ENCODE measurements at regions not wholly inside any gene's neighbourhood (a gene's known extent, or its start where the extent isn't known, plus 50 kb on each side); places are given as distances from the start of the nearest gene placed in this dataset.
"Not testable (repeated sequence)": the region's sequence is repeated elsewhere in the genome, so short reads cannot be mapped to it uniquely, and the experiment has no call there.

- H3K27ac Mint-ChIP-seq: no peak overlapping the region
- peaks cover 6% of the 10 kb centered on the region for H3K9me3 Mint-ChIP-seq
- no peak for DNase-seq
- H3K27me3 Mint-ChIP-seq: no peaks in the 10 kb centered on the region
- CTCF ChIA-PET: no interaction called here
- no peak overlapping the region for H3K4me3 Mint-ChIP-seq
- no peaks in the 10 kb centered on the region for H3K36me3 Mint-ChIP-seq (ENCODE audit: low read depth)
- H3K4me1 Mint-ChIP-seq: peaks cover 36% of the 10 kb centered on the region
- POLR2A ChIA-PET: no interaction called here
These were observed 76.0 kb upstream of the TMC1 start for GRCh38 chr9:72445306-72445995.

GRCh38 chr9:72444435-72444834 lies 77.0 kb upstream of the TMC1 start:
- no peaks in the 10 kb centered on the region for H3K36me3 Mint-ChIP-seq (ENCODE audit: low read depth)
- H3K9me3 Mint-ChIP-seq: peaks cover 6% of the 10 kb centered on the region
- no peak overlapping the region for H3K4me3 Mint-ChIP-seq
- ChIA-PET CTCF (interaction anchor here (1.3 to 1.5 kb wide), 2 partner anchors 10 to 73 kb away, joined by 3 read pairs; no protein-coding TSS in a partner anchor), POLR2A (no interaction called here)
- no peak for DNase-seq
- H3K4me1 Mint-ChIP-seq: peaks cover 39% of the 10 kb centered on the region
- peak overlapping the region; percentile 81 for H3K27ac Mint-ChIP-seq
- H3K27me3 Mint-ChIP-seq: no peaks in the 10 kb centered on the region

GRCh38 chr9:72443855-72444254 lies 77.6 kb upstream of the TMC1 start:
- Mint-ChIP-seq H3K27ac (peak overlapping the region; percentile 81), H3K36me3 (ENCODE audit: low read depth) (no peaks in the 10 kb centered on the region), H3K4me1 (peaks cover 39% of the 10 kb centered on the region), H3K9me3 (peaks cover 6% of the 10 kb centered on the region), H3K4me3 (no peak overlapping the region), H3K27me3 (no peaks in the 10 kb centered on the region)
- ChIA-PET POLR2A (no interaction called here), CTCF (interaction anchor here (0.5 to 1.5 kb wide), 9 partner anchors 9 to 214 kb away, joined by 3 to 4 read pairs (median 3); no protein-coding TSS in a partner anchor)
- peak; percentile 16 for DNase-seq

- peaks cover 39% of the 10 kb centered on the region for H3K4me1 Mint-ChIP-seq
- H3K4me3 Mint-ChIP-seq: no peak overlapping the region
- POLR2A ChIA-PET: no interaction called here
- peaks cover 11% of the 10 kb centered on the region for H3K9me3 Mint-ChIP-seq
- no peak overlapping the region for H3K27ac Mint-ChIP-seq
- no peaks in the 10 kb centered on the region for H3K27me3 Mint-ChIP-seq
- CTCF ChIA-PET: no interaction called here
- DNase-seq: no peak
- H3K36me3 Mint-ChIP-seq (ENCODE audit: low read depth): no peaks in the 10 kb centered on the region
These were observed 77.0 kb upstream of the ZFAND5 start for GRCh38 chr9:72441848-72442607.

- Mint-ChIP-seq H3K27me3 (peaks cover 3% of the 10 kb centered on the region), H3K4me3 (no peak overlapping the region), H3K36me3 (ENCODE audit: low read depth) (no peaks in the 10 kb centered on the region), H3K9me3 (peaks cover 11% of the 10 kb centered on the region), H3K4me1 (peaks cover 39% of the 10 kb centered on the region), H3K27ac (no peak overlapping the region)
- no peak for DNase-seq
- ChIA-PET POLR2A (no interaction called here), CTCF (no interaction called here)
These were observed 76.2 kb upstream of the ZFAND5 start for GRCh38 chr9:72440992-72441847.

GRCh38 chr9:72440378-72440777 lies 75.4 kb upstream of the ZFAND5 start:
- Mint-ChIP-seq H3K36me3 (ENCODE audit: low read depth) (no peaks in the 10 kb centered on the region), H3K4me1 (peaks cover 36% of the 10 kb centered on the region), H3K27me3 (peaks cover 5% of the 10 kb centered on the region), H3K9me3 (peaks cover 11% of the 10 kb centered on the region), H3K27ac (no peak overlapping the region), H3K4me3 (no peak overlapping the region)
- no peak for DNase-seq
- ChIA-PET POLR2A (no interaction called here), CTCF (no interaction called here)

GRCh38 chr9:72433616-72434267 lies 68.7 kb upstream of the ZFAND5 start:
- POLR2A ChIA-PET: not testable (repeated sequence)

GRCh38 chr9:72431036-72431435 lies 66.0 kb upstream of the ZFAND5 start:
- no peaks in the 10 kb centered on the region for H3K4me1 Mint-ChIP-seq
- no peak overlapping the region for H3K4me3 Mint-ChIP-seq
- H3K27ac Mint-ChIP-seq: no peak overlapping the region
- ChIA-PET CTCF (interaction anchor here (0.6 kb wide), 2 partner anchors 612 to 627 kb away, joined by 3 to 4 read pairs; no protein-coding TSS in a partner anchor), POLR2A (no interaction called here)
- no peak for DNase-seq
- H3K9me3 Mint-ChIP-seq: no peaks in the 10 kb centered on the region
- peaks cover 10% of the 10 kb centered on the region for H3K27me3 Mint-ChIP-seq
- H3K36me3 Mint-ChIP-seq (ENCODE audit: low read depth): no peaks in the 10 kb centered on the region

More at GRCh38 chr9:72433616-72434267, 68.7 kb upstream of the ZFAND5 start:
- H3K4me1 Mint-ChIP-seq; H3K36me3 Mint-ChIP-seq (ENCODE audit: low read depth); DNase-seq; H3K4me3 Mint-ChIP-seq; H3K9me3 Mint-ChIP-seq; H3K27me3 Mint-ChIP-seq; H3K27ac Mint-ChIP-seq: not testable (repeated sequence)
- CTCF ChIA-PET: interaction anchor here (1.2 kb wide), 1 partner anchor 10 kb away, joined by 3 read pairs; no protein-coding TSS in a partner anchor

GRCh38 chr9:72428329-72428728 lies 63.3 kb upstream of the ZFAND5 start:
- ChIA-PET CTCF (no interaction called here), POLR2A (interaction anchor here (0.7 kb wide), 1 partner anchor 16 kb away, joined by 3 read pairs; no protein-coding TSS in a partner anchor)
- no peak for DNase-seq

GRCh38 chr9:72427801-72428200 lies 62.8 kb upstream of the ZFAND5 start:
- no peaks in the 10 kb centered on the region for H3K36me3 Mint-ChIP-seq (ENCODE audit: low read depth)
- DNase-seq: no peak
- H3K4me3 Mint-ChIP-seq: no peak overlapping the region
- H3K27ac Mint-ChIP-seq: no peak overlapping the region
- ChIA-PET POLR2A (no interaction called here), CTCF (no interaction called here)
- H3K27me3 Mint-ChIP-seq: peaks cover 10% of the 10 kb centered on the region
- no peaks in the 10 kb centered on the region for H3K4me1 Mint-ChIP-seq
- H3K9me3 Mint-ChIP-seq: no peaks in the 10 kb centered on the region

More at GRCh38 chr9:72428329-72428728, 63.3 kb upstream of the ZFAND5 start:
- Mint-ChIP-seq H3K4me1 (no peaks in the 10 kb centered on the region), H3K36me3 (ENCODE audit: low read depth) (no peaks in the 10 kb centered on the region), H3K27ac (no peak overlapping the region), H3K27me3 (peaks cover 10% of the 10 kb centered on the region), H3K9me3 (no peaks in the 10 kb centered on the region), H3K4me3 (no peak overlapping the region)

GRCh38 chr9:72424131-72424530 lies 59.1 kb upstream of the ZFAND5 start:
- H3K4me3 Mint-ChIP-seq: no peak overlapping the region
- H3K27me3 Mint-ChIP-seq: peaks cover 9% of the 10 kb centered on the region
- POLR2A ChIA-PET: no interaction called here
- H3K4me1 Mint-ChIP-seq: no peaks in the 10 kb centered on the region
- H3K36me3 Mint-ChIP-seq (ENCODE audit: low read depth): no peaks in the 10 kb centered on the region
- H3K9me3 Mint-ChIP-seq: no peaks in the 10 kb centered on the region
- no peak for DNase-seq
- H3K27ac Mint-ChIP-seq: no peak overlapping the region
- CTCF ChIA-PET: no interaction called here

GRCh38 chr9:72422214-72422613 lies 57.2 kb upstream of the ZFAND5 start:
- Mint-ChIP-seq H3K4me1 (no peaks in the 10 kb centered on the region), H3K36me3 (ENCODE audit: low read depth) (no peaks in the 10 kb centered on the region), H3K9me3 (no peaks in the 10 kb centered on the region), H3K27ac (no peak overlapping the region), H3K4me3 (no peak overlapping the region), H3K27me3 (no peaks in the 10 kb centered on the region)
- ChIA-PET CTCF (interaction anchor here (0.6 to 1.0 kb wide), 2 partner anchors 15 to 384 kb away, joined by 3 read pairs; no protein-coding TSS in a partner anchor), POLR2A (no interaction called here)
- DNase-seq: no peak

Data from activated CD4-positive, alpha-beta T cell treated with anti-CD3 and anti-CD28 coated beads, Interleukin-2, amount 10 ng/mL, durations not matched to agents 7 days and 5 days (primary cell).